HS-27A (cell line): ENCODE measurements at regions not wholly inside any gene's neighbourhood (a gene's known extent, or its start where the extent isn't known, plus 50 kb on each side); places are given as distances from the start of the nearest gene placed in this dataset.
A peak's percentile ranks its signal among the peaks of the same experiment; 100 is the strongest.

Experiments
- DNase-seq: peaks from one replicate; pipeline ENCODE4 v3.0.0-alpha.2; 2012; ENCODE audit warnings: low read depth, missing footprints

DNA sequence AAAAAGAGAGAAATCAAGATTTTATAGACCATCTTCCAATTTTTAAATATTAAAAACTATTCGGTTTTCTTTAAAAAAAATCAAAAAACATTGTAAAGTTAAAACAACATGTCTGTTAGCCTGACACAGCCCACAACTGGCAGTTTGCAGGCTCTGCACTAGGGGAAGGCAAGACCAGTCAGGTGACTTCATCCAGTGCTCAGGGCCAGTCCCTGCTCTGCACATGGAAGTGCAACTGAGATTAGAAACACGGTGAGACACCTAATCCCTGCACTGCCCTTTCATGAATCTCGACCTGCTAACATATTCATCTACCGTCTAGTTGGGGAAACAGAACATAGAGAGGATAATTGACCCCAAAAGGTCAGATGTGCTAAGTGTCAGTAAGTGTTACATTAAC, 135.2 kb downstream of the BARD1 start:
- DNase-seq: no peak

- no peak for DNase-seq
These were observed 138.1 kb downstream of the BARD1 start for GRCh38 chr2:214671319-214671885.

GRCh38 chr2:214652473-214652872, 157.0 kb downstream of the BARD1 start:
- no peak for DNase-seq

DNA sequence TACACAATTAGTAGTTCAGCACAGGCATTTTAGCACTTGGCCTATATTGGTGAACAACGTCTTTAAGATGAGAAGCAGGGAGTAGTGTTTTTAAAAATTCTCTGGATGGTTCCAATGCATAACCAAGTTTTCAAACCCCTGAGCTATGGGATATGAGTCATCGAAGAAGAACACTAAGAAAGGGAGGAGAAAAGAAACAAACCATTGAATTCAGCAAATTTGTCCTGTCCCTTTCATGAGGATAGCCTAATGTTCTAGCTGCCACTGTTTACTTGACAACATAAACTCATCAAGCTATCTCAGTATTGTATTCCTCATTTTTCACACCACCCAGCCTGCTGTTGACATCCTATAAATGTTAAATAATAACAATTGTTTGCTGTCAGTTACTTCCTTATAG, 158.0 kb downstream of the BARD1 start:
- DNase-seq: peak; percentile 5

GRCh38 chr2:214649440-214650205, 159.9 kb downstream of the BARD1 start:
- peak; percentile 15 for DNase-seq

DNA sequence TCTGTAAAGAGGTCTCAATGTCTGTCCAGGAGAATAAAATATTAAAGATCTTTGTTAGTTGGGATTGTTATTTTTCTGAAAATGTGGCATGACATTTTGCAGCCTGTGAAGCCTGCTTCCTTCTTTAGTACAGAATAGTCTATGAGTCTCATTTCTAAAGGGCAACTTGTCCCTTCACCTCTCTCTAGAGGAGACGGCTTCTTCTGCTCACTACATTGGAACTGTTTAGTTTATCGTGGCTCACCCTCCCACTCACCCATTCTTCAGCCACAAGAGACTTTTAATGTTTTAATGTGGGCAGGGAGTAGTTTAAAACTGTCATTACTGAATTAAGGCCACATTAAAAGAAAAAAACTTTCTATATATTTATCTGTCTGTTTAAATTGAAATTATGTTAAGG, 161.0 kb downstream of the BARD1 start:
- DNase-seq: no peak

- no peak for DNase-seq
These were observed 178.1 kb downstream of the BARD1 start for GRCh38 chr2:214631406-214631805.

- DNase-seq: no peak
These were observed 179.0 kb downstream of the BARD1 start for GRCh38 chr2:214630402-214631045.

DNA sequence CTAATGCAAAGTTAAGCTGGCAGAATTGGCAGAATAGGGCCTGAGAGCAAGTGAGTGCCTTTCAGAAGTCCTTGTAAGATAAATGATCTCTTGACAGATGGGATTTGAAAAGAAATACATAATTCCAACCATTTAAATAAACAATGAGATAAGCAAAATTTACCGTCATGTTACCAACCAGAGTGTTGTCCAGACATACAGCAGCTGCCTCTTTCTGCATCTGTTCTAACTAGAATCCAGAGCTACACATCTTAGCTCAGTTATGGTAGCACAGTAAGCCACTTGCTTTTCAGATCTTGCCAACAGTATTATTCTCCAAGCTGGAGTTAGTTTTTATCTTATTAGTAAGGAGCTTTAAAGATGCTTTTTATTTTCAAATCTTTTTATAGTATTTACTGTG, 179.6 kb downstream of the BARD1 start:
- DNase-seq: no peak
